A673 (cell line): ENCODE measurements at regions not wholly inside any gene's neighbourhood (a gene's known extent, or its start where the extent isn't known, plus 50 kb on each side); places are given as distances from the start of the nearest gene placed in this dataset.

ENCODE experiments used
- CTCF ChIP-seq: fragments of 300-800, 200-600 bp; sonication (generic); conservative IDR thresholded peaks from 2 replicates; pipeline ENCODE4 v1.5.1; 2017; ENCODE audit warnings: low read depth, mild to moderate bottlenecking, antibody characterized with exemption, low read length, moderate library complexity, mixed read lengths
- EZH2 ChIP-seq: fragments of 200-600 bp; sonication (generic); IDR thresholded peaks from 2 replicates; pipeline ENCODE4 v1.6.1; 2017; ENCODE audit warnings: borderline replicate concordance, low read depth, mild to moderate bottlenecking, mixed read lengths, antibody characterized with exemption, low read length; ENCODE audit not compliant: poor library complexity, severe bottlenecking

GRCh38 chr9:106697750-106698502 lies 165.0 kb upstream of the ZNF462 start:
- TF ChIP-seq EZH2 (no peak), CTCF (no peak)
